ENCODE measurements at regions not wholly inside any gene's neighbourhood (a gene's known extent, or its start where the extent isn't known, plus 50 kb on each side); places are given as distances from the start of the nearest gene placed in this dataset.

DNA sequence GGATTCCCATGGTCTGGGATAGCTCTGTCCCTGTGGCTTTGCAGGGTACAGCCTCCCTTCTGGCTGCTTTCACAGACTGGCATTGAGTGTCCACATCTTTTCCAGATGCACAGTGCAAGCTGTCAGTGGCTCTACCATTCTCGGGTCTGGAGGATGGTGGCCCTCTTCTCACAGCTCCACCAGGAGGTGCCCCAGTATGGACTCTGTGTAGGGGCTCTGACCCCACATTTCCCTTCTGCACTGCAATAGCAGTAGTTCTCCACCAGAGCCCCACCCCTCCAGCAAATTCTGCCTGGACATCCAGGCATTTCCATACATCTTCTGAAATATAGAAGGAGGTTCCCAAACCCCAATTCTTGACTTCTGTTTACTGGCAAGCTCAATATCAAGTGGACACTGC is 50.2 kb upstream of the GRID2 start (continued):
- TF ChIP-seq, protein P1, sequence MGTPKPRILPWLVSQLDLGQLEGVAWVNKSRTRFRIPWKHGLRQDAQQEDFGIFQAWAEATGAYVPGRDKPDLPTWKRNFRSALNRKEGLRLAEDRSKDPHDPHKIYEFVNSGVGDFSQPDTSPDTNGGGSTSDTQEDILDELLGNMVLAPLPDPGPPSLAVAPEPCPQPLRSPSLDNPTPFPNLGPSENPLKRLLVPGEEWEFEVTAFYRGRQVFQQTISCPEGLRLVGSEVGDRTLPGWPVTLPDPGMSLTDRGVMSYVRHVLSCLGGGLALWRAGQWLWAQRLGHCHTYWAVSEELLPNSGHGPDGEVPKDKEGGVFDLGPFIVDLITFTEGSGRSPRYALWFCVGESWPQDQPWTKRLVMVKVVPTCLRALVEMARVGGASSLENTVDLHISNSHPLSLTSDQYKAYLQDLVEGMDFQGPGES (IDR thresholded peaks at IDR 0.05; ENCODE audit: low read depth, low read length) = no peak
- TF ChIP-seq, protein P2, sequence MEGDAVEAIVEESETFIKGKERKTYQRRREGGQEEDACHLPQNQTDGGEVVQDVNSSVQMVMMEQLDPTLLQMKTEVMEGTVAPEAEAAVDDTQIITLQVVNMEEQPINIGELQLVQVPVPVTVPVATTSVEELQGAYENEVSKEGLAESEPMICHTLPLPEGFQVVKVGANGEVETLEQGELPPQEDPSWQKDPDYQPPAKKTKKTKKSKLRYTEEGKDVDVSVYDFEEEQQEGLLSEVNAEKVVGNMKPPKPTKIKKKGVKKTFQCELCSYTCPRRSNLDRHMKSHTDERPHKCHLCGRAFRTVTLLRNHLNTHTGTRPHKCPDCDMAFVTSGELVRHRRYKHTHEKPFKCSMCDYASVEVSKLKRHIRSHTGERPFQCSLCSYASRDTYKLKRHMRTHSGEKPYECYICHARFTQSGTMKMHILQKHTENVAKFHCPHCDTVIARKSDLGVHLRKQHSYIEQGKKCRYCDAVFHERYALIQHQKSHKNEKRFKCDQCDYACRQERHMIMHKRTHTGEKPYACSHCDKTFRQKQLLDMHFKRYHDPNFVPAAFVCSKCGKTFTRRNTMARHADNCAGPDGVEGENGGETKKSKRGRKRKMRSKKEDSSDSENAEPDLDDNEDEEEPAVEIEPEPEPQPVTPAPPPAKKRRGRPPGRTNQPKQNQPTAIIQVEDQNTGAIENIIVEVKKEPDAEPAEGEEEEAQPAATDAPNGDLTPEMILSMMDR (IDR thresholded peaks at IDR 0.05) = no peak
- TF ChIP-seq, protein P3, sequence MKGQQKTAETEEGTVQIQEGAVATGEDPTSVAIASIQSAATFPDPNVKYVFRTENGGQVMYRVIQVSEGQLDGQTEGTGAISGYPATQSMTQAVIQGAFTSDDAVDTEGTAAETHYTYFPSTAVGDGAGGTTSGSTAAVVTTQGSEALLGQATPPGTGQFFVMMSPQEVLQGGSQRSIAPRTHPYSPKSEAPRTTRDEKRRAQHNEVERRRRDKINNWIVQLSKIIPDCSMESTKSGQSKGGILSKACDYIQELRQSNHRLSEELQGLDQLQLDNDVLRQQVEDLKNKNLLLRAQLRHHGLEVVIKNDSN (IDR thresholded peaks at IDR 0.05; ENCODE audit: borderline replicate concordance, low read depth) = no peak
- TF ChIP-seq, protein P4, sequence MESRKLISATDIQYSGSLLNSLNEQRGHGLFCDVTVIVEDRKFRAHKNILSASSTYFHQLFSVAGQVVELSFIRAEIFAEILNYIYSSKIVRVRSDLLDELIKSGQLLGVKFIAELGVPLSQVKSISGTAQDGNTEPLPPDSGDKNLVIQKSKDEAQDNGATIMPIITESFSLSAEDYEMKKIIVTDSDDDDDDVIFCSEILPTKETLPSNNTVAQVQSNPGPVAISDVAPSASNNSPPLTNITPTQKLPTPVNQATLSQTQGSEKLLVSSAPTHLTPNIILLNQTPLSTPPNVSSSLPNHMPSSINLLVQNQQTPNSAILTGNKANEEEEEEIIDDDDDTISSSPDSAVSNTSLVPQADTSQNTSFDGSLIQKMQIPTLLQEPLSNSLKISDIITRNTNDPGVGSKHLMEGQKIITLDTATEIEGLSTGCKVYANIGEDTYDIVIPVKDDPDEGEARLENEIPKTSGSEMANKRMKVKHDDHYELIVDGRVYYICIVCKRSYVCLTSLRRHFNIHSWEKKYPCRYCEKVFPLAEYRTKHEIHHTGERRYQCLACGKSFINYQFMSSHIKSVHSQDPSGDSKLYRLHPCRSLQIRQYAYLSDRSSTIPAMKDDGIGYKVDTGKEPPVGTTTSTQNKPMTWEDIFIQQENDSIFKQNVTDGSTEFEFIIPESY (IDR thresholded peaks at IDR 0.05; ENCODE audit: borderline replicate concordance, low read depth) = no peak
- no peak for TF ChIP-seq RFX5 (IDR thresholded peaks at IDR 0.05; ENCODE audit: low read length)
- TF ChIP-seq NRF1 (IDR thresholded peaks at IDR 0.05; ENCODE audit: low read depth, low read length) = no peak
- TF ChIP-seq FOSL2 (IDR thresholded peaks at IDR 0.05; ENCODE audit: borderline replicate concordance, low read depth) = no peak
- TF ChIP-seq MEF2A (IDR thresholded peaks at IDR 0.05; ENCODE audit: borderline replicate concordance, low read depth) = no peak
- no peak for TF ChIP-seq GABPA (IDR thresholded peaks at IDR 0.05; ENCODE audit: low read depth)
- no peak for TF ChIP-seq RAD21 (IDR thresholded peaks at IDR 0.05; ENCODE audit: low read length)

Small RNA genes lying in the stretch of these regions (small RNA-seq; reads per million reads assigned to genes)
- gene KRT19P6 = 0 reads per million in 7 experiments

All from SK-N-SH (cell line).